HG02970 (cell line): ENCODE measurements at regions not wholly inside any gene's neighbourhood (a gene's known extent, or its start where the extent isn't known, plus 50 kb on each side); places are given as distances from the start of the nearest gene placed in this dataset.

Experiments
- ATAC-seq: cut with Tn5 transposase; IDR thresholded peaks from one replicate; pipeline ENCODE4 v1.9.1; 2021; ENCODE audit warnings: mild to moderate bottlenecking, moderate library complexity, moderate number of reproducible peaks; ENCODE audit not compliant: unreplicated experiment, low FRiP score

DNA sequence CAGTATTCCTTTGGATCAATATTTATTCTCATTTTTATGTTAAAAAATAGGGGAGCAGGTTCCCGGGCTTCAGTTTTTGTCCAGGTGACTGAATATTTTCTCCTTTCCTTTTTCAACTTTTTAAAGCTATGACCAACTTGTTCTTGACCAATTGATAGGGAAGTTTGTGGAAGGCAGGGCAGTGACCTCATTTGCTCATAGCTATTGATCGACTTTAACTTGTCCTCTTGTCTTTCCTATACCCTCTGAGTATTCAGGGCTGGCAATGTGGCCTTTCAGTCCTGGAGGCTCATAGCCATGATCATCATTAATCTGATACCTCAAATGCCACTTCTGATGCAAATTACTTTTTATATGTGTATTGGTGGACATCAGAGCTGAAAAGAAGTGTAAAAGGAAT lies 448.8 kb downstream of the KIF16B start:
- ATAC-seq: no peak

DNA sequence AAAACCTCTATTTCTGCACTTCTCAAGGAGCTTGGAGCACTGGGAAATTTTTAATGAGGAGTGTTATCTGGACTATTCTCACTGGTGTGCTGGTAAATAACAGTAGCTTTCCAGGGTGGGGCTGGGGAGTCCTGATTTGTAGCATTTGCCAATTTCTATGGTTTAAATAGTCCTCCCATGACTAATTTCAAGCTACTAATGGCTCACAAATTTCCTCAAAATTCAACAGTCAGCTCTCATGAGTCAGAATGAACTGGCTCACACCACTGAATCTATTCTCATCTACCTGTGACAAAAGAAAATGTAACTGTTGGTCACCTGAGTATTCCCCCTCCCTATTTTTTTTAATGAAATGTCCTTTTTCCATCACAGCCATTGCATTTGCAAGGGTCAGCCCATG lies 449.6 kb downstream of the KIF16B start:
- ATAC-seq: no peak

DNA sequence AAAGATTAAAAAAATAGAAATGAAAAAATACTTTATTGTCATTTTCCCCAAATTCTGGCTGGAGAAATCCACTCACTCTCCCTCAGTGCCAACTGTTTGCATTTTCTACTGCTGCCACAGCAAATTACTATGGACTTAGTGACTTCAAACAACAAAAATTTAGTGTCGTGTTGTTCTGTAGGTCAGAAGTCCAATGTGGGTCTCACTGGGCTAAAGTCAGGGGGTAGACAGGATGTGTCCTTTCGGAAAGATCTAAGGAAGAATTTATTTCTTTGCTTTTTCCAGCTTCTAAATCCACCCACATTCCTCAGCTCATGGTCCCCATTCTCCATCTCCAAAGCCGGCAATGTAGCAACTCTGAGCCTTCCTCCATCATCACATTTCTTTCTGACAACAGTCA lies 453.3 kb downstream of the KIF16B start:
- ATAC-seq: no peak

DNA sequence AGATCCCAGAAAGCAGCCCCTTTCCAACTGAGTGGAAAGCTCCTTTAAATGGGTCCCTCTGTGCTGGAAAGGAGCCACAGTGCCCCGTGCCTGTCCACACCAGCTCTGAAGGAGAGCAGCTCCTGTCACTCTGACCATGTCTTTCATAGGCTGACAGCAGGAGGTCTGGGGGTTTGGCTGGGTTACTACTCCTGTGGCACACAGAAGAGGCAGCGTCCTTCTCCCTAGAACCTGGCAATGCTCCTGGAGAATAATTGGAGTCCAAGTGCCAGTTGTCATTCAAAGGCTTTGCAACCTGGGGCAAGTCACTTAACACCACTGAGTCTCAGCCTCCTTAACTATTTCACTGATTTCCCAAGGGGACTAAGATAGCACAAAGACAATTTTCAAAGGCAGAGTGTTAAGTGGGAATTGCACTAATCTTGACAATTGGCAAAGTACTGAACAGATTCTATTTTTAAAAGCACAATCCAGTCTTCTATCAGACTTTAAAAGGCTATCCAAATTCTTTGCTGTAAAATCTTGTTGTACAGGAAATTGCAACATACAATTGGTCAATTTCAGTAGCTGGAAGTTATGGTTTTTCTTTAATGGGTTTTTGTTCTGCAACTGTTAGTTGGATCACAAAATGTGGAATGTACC lies 457.2 kb downstream of the KIF16B start:
- no peak for ATAC-seq

DNA sequence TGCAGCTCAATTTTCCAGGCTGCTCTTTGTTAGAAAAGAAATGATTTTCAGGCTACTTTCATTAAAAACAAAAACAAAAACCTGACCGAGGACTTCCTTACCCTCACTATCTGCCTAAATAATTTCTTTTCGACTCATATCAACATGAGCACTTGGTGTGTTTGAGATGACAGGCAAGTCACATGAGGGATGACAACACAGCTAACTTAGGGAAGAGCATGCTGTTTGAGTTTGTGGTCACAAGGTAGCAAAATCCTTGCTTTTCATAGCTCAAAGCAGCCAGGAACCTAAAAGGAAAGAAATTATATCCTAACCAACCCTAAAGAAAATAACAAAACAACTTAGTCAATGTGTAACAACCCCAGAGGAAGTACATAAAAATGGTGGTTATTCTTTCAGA lies 459.5 kb downstream of the KIF16B start:
- no peak for ATAC-seq

DNA sequence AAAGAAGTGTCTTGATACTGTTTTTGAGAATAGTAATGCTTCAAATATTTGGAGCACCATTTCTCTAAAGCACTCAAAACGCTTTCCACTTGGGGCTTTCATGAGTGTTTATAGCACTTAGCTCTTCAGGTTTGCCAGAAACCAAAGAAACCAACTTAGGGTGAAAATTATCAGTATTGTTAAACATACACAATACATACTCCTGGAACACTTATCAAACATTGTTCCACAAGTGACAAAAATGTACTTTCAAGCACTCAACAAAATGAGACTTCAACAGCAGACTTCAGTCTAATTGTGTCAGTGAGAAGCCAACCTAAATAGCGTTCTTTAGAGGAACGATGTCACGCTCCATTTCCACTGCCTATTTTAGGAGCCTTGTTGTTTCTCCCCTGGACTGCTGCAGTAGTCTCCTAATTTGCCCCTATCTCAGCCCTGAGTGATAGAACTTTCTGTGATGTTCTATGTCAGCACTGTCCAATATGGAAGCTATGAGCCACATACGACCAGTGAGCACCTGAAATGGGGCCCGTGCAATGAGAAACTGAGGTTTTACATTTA lies 461.3 kb downstream of the KIF16B start:
- ATAC-seq: no peak

DNA sequence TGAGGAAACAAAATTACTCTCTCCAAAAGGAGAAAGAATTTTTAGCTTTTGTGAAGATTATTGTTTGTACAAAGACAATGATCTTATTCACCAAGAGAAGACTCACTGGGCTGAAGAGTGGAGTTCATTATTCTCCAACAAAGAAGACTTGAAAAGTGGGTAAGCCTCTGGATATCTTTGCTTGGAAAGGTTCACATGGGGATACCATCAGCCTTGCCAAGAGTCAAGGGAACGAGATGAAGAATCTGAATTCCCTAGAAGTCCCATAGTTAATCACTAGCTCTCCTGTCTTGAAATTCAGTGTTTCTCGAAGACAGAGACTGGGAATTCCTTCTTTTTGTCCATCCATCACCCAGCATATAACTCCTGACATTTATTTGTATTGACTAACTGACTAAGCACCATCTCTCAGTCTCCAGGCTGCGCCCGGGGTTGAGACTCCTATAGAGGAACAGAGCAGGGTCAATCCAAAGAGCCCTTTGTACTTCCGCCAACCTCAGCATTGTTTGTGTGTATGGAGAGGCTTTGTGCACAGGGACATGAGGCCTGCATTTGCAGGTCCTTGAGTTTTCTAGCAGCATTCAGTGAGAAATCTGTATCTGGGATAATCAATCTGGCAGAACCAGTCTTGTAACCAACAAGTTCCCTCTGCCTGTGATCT lies 461.9 kb downstream of the KIF16B start:
- ATAC-seq: no peak

DNA sequence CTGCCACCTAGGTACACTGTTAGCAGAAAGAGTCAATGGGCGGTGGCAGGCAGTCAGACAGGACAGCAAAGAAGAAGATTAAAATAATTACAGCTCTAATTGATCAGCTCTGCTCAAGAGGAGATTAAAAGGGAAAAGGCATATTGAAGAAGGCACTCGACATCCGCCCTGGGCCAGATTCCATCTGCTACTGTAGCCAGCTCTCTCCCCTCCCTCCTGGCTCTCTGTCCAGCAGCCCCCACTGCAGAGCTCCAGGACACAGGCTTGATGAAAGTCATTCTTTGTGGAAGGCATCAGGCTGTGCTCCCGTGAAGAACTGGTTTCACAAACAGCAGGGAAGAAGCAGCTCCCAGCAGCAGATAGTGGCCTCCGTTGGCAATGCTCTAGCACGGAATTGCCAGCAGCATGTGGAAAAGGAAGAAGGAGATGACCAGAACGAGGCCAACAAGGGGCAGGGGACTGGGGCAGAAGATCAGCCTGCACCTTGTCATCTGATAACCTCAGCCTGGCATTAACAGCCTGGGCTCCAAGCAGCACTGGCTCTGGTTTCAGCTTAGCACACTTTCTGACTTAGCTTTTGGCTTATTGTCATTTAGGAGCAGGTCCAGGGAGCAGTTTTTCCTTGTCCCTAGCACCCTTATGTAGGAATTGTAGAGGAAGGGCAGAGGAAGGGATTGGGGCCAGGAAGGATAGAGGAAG lies 465.9 kb downstream of the KIF16B start:
- no peak for ATAC-seq

DNA sequence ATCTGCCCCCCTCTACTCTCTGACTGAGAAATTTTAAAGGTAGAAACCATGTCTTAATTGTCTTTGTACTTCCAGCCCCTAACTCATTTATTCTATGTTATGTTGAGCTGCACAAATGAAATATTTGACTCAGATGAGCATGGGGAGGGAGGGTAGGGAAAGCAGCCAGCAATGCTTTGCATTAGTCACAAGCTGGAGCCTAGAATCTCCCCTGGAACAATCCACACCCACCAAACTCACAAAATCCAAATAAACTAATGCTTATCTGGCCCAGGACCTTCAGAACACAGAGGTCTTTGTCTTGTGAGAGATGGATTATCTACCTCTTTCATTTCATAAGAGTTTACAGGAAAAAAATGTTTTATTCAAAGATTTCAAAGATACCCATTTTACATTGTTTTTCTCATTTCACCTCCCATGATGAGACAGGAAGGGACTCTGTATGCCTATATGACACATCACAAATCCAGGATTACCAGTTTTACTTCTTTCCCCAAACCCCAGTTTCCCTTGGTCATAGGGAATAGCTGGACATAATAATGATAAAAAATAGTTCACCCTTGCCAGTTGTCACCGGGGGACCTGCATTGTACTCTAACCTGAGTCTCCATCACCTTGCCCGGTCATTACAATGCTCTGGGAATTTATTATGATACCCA lies 466.9 kb downstream of the KIF16B start:
- ATAC-seq: no peak

DNA sequence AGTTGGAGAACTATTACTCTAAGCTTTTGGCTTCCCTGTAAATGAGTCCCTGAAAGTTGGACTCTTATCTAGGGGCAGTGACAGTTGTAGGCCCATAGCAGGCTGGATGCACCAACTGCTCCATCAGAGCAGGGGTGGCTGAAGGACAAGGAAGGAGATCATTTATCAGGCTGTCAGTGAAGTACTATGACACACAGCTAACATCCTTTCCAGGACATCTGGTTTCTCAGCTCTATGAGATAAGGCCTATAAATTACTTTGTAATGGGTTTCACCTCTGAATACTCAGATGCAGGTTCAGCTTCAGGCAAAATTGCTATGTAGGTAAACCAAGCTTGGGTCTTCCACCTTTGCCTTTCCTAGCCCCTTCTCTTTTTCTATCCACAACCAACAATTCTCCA lies 468.5 kb downstream of the KIF16B start:
- ATAC-seq: no peak
